ENCODE measurements at regions not wholly inside any gene's neighbourhood (a gene's known extent, or its start where the extent isn't known, plus 50 kb on each side); places are given as distances from the start of the nearest gene placed in this dataset.

DNA sequence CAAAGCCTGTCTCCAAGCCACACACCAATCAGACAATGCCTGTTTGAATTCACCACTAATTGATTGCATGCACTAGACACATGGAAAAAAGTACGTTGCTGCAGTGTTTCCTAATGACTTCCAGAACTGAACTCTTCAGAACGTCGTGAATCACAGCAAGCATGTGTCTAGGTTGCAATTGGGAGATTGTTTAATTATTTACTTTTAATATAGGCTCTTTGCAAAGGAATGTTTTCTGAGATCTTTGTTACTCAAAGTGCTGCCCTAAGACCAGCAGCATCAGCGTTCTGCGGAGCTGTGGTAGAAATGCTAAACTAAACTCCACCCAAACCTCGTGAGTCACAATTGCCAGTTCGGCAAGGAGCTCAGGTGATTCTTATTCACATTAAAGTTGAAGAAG lies 52.7 kb upstream of the CCDC68 start:
- TF ChIP-seq, protein P1, sequence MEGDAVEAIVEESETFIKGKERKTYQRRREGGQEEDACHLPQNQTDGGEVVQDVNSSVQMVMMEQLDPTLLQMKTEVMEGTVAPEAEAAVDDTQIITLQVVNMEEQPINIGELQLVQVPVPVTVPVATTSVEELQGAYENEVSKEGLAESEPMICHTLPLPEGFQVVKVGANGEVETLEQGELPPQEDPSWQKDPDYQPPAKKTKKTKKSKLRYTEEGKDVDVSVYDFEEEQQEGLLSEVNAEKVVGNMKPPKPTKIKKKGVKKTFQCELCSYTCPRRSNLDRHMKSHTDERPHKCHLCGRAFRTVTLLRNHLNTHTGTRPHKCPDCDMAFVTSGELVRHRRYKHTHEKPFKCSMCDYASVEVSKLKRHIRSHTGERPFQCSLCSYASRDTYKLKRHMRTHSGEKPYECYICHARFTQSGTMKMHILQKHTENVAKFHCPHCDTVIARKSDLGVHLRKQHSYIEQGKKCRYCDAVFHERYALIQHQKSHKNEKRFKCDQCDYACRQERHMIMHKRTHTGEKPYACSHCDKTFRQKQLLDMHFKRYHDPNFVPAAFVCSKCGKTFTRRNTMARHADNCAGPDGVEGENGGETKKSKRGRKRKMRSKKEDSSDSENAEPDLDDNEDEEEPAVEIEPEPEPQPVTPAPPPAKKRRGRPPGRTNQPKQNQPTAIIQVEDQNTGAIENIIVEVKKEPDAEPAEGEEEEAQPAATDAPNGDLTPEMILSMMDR (IDR thresholded peaks at IDR 0.05): no peak
- TF ChIP-seq POLR2A (IDR thresholded peaks at IDR 0.05): no peak
- no peak for TF ChIP-seq EP300 (IDR thresholded peaks at IDR 0.05)

Measured in ovary (tissue), 3 donors.